Esophagus squamous epithelium (tissue), 4 donors: ENCODE measurements at regions not wholly inside any gene's neighbourhood (a gene's known extent, or its start where the extent isn't known, plus 50 kb on each side); places are given as distances from the start of the nearest gene placed in this dataset.

Experiments
- CTCF ChIP-seq, 6 experiments: fragments of 450-650 bp in 4 of 6; fragments of 200-600 bp in 2 of 6; sonication (generic) in 2 of 6; IDR thresholded peaks; one replicate each; pipeline ENCODE4 v1.5.1; 2016 to 2019; ENCODE audit warnings: antibody characterized with exemption in 6 of 6, mild to moderate bottlenecking in 4 of 6, moderate library complexity in 4 of 6
- POLR2A ChIP-seq, 4 donors: fragments of 450-650 bp; IDR thresholded peaks; one replicate each; pipeline ENCODE4 v1.6.1; 2017; ENCODE audit warnings: antibody characterized with exemption in 4 of 4, mild to moderate bottlenecking in 4 of 4, moderate library complexity in 3 of 4

- TF ChIP-seq CTCF (IDR thresholded peaks at IDR 0.05) (no peak), POLR2A (IDR thresholded peaks at IDR 0.05) (no peak)
Measured at GRCh38 chr1:239222999-239223398, 163.4 kb upstream of the CHRM3 start.
